ENCODE measurements at regions not wholly inside any gene's neighbourhood (a gene's known extent, or its start where the extent isn't known, plus 50 kb on each side); places are given as distances from the start of the nearest gene placed in this dataset.

DNA sequence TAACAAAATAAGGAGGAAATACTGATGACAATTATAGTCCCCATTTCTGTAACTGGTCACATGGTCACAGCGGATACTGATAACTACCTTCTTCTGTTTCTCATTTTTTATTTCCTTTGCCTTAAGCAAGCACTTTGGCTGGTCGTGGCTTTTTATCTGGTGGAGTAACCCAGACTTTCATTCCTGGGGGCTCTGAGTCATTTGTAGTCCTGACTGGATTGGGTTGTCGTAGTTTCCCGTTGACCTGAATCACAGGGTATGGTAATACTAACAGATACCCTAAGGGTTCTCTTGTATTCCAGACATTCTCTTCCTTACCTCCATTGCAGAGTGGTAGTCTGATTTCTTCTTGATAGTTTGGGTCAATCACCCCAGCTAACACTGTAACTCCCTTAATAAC is 500.3 kb upstream of the ADGRB3 start:
- RAD21 ChIA-PET (ENCODE audit: unreplicated experiment), result no interaction called here
- Histone ChIP-seq H3K4me3 (no peak overlapping the region), H3K27me3 (replicated peaks in 1 of 2; ENCODE audit: control insufficient read depth in 2 of 2, insufficient read depth in 2 of 2, low read length in 1 of 2) (no peaks in the 10 kb centered on the region), H3K36me3 (ENCODE audit: control insufficient read depth in 2 of 2, insufficient read depth in 2 of 2, low read length in 1 of 2) (no peaks in the 10 kb centered on the region), H2AFZ (ENCODE audit: control insufficient read depth, low read depth, low read length) (no peak overlapping the region), H4K20me1 (ENCODE audit: control insufficient read depth, insufficient read depth) (no peaks in the 10 kb centered on the region), H3K79me2 (ENCODE audit: control insufficient read depth, insufficient read depth, low read length) (no peaks in the 10 kb centered on the region), H3K9ac (ENCODE audit: control insufficient read depth, insufficient read depth, low read length) (no peak overlapping the region), H3K4me1 (ENCODE audit: control insufficient read depth, insufficient read depth, low read length) (no peaks in the 10 kb centered on the region), H3K4me2 (ENCODE audit: control insufficient read depth, insufficient read depth) (no peak overlapping the region), H3K27ac (ENCODE audit: control insufficient read depth, insufficient read depth) (no peak overlapping the region), H3K9me3 (replicated peaks; ENCODE audit: control insufficient read depth, insufficient read depth, low read length) (no peaks in the 10 kb centered on the region; the same call in 2 of the 3 replicates)
- ATAC-seq, result no peak
- SMC1A ChIA-PET (ENCODE audit: uncharacterized antibody, unreplicated experiment), result no interaction called here
- in situ Hi-C loops (cut with MboI), result no loop called here
- POLR2A ChIA-PET, result no interaction called here
- DNase-seq (ENCODE audit: low read depth, low spot score), result no peak
- 66% methylated on average over 4 of the region's 4 CpGs for WGBS (ENCODE audit: insufficient coverage, insufficient replicate concordance, low lambda C conversion rate, missing lambda C conversion rate)
- no TSS peak for BruUV-seq (replicated peaks)
- intact Hi-C loops (cut with micrococcal nuclease; ENCODE audit: unreplicated experiment), result no loop called here
- TF ChIP-seq CEBPB (IDR thresholded peaks at IDR 0.05; ENCODE audit: borderline replicate concordance in 1 of 2, low read depth in 2 of 2, low read length in 2 of 2) (no peak), ZNF24 (IDR thresholded peaks at IDR 0.05) (no peak), FOS (IDR thresholded peaks at IDR 0.05; ENCODE audit: borderline replicate concordance, extremely low read depth, insufficient read length) (no peak), POLR2A (IDR thresholded peaks at IDR 0.05; ENCODE audit: low read depth, low read length) (no peak), MXI1 (IDR thresholded peaks at IDR 0.05; ENCODE audit: low read depth, low read length) (no peak), NR2C1 (IDR thresholded peaks at IDR 0.05) (no peak), PML (IDR thresholded peaks at IDR 0.05; ENCODE audit: low read length) (no peak), MTA2 (IDR thresholded peaks at IDR 0.05; ENCODE audit: low read depth) (no peak), HDAC2 (IDR thresholded peaks at IDR 0.05) (no peak), GABPA (IDR thresholded peaks at IDR 0.05; ENCODE audit: low read depth) (no peak), NR2C2 (IDR thresholded peaks at IDR 0.05; ENCODE audit: borderline replicate concordance, control insufficient read depth, insufficient read length, low read depth) (no peak), MYB (IDR thresholded peaks at IDR 0.05; ENCODE audit: borderline replicate concordance, low read depth, low read length) (no peak), MEF2A (IDR thresholded peaks at IDR 0.05; ENCODE audit: insufficient read depth, low read depth, low read length) (no peak), NFYA (IDR thresholded peaks at IDR 0.05; ENCODE audit: borderline replicate concordance, low read depth, low read length) (no peak)
- TF ChIP-seq, protein P1, sequence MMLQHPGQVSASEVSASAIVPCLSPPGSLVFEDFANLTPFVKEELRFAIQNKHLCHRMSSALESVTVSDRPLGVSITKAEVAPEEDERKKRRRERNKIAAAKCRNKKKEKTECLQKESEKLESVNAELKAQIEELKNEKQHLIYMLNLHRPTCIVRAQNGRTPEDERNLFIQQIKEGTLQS (IDR thresholded peaks at IDR 0.05; ENCODE audit: borderline replicate concordance, extremely low read depth, low read depth, low read length), result no peak
- TF ChIP-seq, protein P2, sequence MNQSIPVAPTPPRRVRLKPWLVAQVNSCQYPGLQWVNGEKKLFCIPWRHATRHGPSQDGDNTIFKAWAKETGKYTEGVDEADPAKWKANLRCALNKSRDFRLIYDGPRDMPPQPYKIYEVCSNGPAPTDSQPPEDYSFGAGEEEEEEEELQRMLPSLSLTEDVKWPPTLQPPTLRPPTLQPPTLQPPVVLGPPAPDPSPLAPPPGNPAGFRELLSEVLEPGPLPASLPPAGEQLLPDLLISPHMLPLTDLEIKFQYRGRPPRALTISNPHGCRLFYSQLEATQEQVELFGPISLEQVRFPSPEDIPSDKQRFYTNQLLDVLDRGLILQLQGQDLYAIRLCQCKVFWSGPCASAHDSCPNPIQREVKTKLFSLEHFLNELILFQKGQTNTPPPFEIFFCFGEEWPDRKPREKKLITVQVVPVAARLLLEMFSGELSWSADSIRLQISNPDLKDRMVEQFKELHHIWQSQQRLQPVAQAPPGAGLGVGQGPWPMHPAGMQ (IDR thresholded peaks at IDR 0.05; ENCODE audit: borderline replicate concordance), result no peak
- FAIRE-seq, result no peak
- CTCF ChIA-PET, result no interaction called here
